ENCODE measurements at regions not wholly inside any gene's neighbourhood (a gene's known extent, or its start where the extent isn't known, plus 50 kb on each side); places are given as distances from the start of the nearest gene placed in this dataset.
"Not testable (repeated sequence)": the region's sequence is repeated elsewhere in the genome, so short reads cannot be mapped to it uniquely, and the experiment has no call there.

GRCh38 chr5:166595274-166595951 is 1696.0 kb upstream of the WWC1 start:
- H3K4me3 ChIP-seq (ENCODE audit: low read length) = no peak overlapping the region
- no peaks in the 10 kb centered on the region for H3K4me1 ChIP-seq (ENCODE audit: control insufficient read depth, insufficient read depth, low read length)
- H3K9me3 ChIP-seq (replicated peaks; ENCODE audit: low read length) = no peaks in the 10 kb centered on the region
- no peaks in the 10 kb centered on the region for H3K27me3 ChIP-seq (ENCODE audit: control insufficient read depth, insufficient read depth, low read length)
- H3K36me3 ChIP-seq (ENCODE audit: insufficient read depth, low read length) = no peaks in the 10 kb centered on the region
- no peak overlapping the region for H3K4me2 ChIP-seq (ENCODE audit: low read length)
- no peak overlapping the region for H3K9ac ChIP-seq (ENCODE audit: low read depth, low read length)

- no peak overlapping the region for H3K4me2 ChIP-seq (ENCODE audit: low read length)
- no peaks in the 10 kb centered on the region for H3K4me1 ChIP-seq (ENCODE audit: control insufficient read depth, insufficient read depth, low read length)
- no peaks in the 10 kb centered on the region for H3K27me3 ChIP-seq (ENCODE audit: control insufficient read depth, insufficient read depth, low read length)
- H3K4me3 ChIP-seq (ENCODE audit: low read length) = no peak overlapping the region
- no peak overlapping the region for H3K9ac ChIP-seq (ENCODE audit: low read depth, low read length)
- H3K9me3 ChIP-seq (replicated peaks; ENCODE audit: low read length) = no peaks in the 10 kb centered on the region
- H3K36me3 ChIP-seq (ENCODE audit: insufficient read depth, low read length) = no peaks in the 10 kb centered on the region
These were observed 1695.4 kb upstream of the WWC1 start for GRCh38 chr5:166596043-166596442.

GRCh38 chr5:166602271-166602670 is 1689.2 kb upstream of the WWC1 start:
- no peak overlapping the region for H3K9ac ChIP-seq (ENCODE audit: low read depth, low read length)
- H3K4me1 ChIP-seq (ENCODE audit: control insufficient read depth, insufficient read depth, low read length) = no peaks in the 10 kb centered on the region
- no peak overlapping the region for H3K4me2 ChIP-seq (ENCODE audit: low read length)
- no peaks in the 10 kb centered on the region for H3K27me3 ChIP-seq (ENCODE audit: control insufficient read depth, insufficient read depth, low read length)
- H3K36me3 ChIP-seq (ENCODE audit: insufficient read depth, low read length) = no peaks in the 10 kb centered on the region
- no peak overlapping the region for H3K4me3 ChIP-seq (ENCODE audit: low read length)
- H3K9me3 ChIP-seq (replicated peaks; ENCODE audit: low read length) = no peaks in the 10 kb centered on the region

- H3K27me3 ChIP-seq (ENCODE audit: control insufficient read depth, insufficient read depth, low read length) = no peaks in the 10 kb centered on the region
- no peak overlapping the region for H3K9ac ChIP-seq (ENCODE audit: low read depth, low read length)
- H3K36me3 ChIP-seq (ENCODE audit: insufficient read depth, low read length) = no peaks in the 10 kb centered on the region
- H3K4me3 ChIP-seq (ENCODE audit: low read length) = no peak overlapping the region
- H3K4me1 ChIP-seq (ENCODE audit: control insufficient read depth, insufficient read depth, low read length) = no peaks in the 10 kb centered on the region
- no peak overlapping the region for H3K4me2 ChIP-seq (ENCODE audit: low read length)
- H3K9me3 ChIP-seq (replicated peaks; ENCODE audit: low read length) = peaks cover 5% of the 10 kb centered on the region
These were observed 1673.9 kb upstream of the WWC1 start for GRCh38 chr5:166617507-166617906.

GRCh38 chr5:166618526-166618925 is 1672.9 kb upstream of the WWC1 start:
- Histone ChIP-seq H3K9ac (ENCODE audit: low read depth, low read length) (no peak overlapping the region), H3K4me1 (ENCODE audit: control insufficient read depth, insufficient read depth, low read length) (no peaks in the 10 kb centered on the region), H3K4me2 (ENCODE audit: low read length) (no peak overlapping the region), H3K9me3 (replicated peaks; ENCODE audit: low read length) (peaks cover 5% of the 10 kb centered on the region), H3K27me3 (ENCODE audit: control insufficient read depth, insufficient read depth, low read length) (no peaks in the 10 kb centered on the region), H3K36me3 (ENCODE audit: insufficient read depth, low read length) (no peaks in the 10 kb centered on the region), H3K4me3 (ENCODE audit: low read length) (no peak overlapping the region)

GRCh38 chr5:166624573-166624972 is 1666.9 kb upstream of the WWC1 start:
- no peaks in the 10 kb centered on the region for H3K27me3 ChIP-seq (ENCODE audit: control insufficient read depth, insufficient read depth, low read length)
- peaks cover 5% of the 10 kb centered on the region for H3K9me3 ChIP-seq (replicated peaks; ENCODE audit: low read length)
- no peak overlapping the region for H3K9ac ChIP-seq (ENCODE audit: low read depth, low read length)
- no peaks in the 10 kb centered on the region for H3K4me1 ChIP-seq (ENCODE audit: control insufficient read depth, insufficient read depth, low read length)
- H3K4me3 ChIP-seq (ENCODE audit: low read length) = no peak overlapping the region
- H3K36me3 ChIP-seq (ENCODE audit: insufficient read depth, low read length) = no peaks in the 10 kb centered on the region
- no peak overlapping the region for H3K4me2 ChIP-seq (ENCODE audit: low read length)

GRCh38 chr5:166625210-166625865 is 1666.1 kb upstream of the WWC1 start:
- no peak overlapping the region for H3K4me2 ChIP-seq (ENCODE audit: low read length)
- H3K9ac ChIP-seq (ENCODE audit: low read depth, low read length) = no peak overlapping the region
- no peaks in the 10 kb centered on the region for H3K4me1 ChIP-seq (ENCODE audit: control insufficient read depth, insufficient read depth, low read length)
- H3K27me3 ChIP-seq (ENCODE audit: control insufficient read depth, insufficient read depth, low read length) = no peaks in the 10 kb centered on the region
- H3K4me3 ChIP-seq (ENCODE audit: low read length) = no peak overlapping the region
- H3K36me3 ChIP-seq (ENCODE audit: insufficient read depth, low read length) = no peaks in the 10 kb centered on the region
- H3K9me3 ChIP-seq (replicated peaks; ENCODE audit: low read length) = peaks cover 3% of the 10 kb centered on the region

- no peak overlapping the region for H3K4me3 ChIP-seq (ENCODE audit: low read length)
- H3K4me1 ChIP-seq (ENCODE audit: control insufficient read depth, insufficient read depth, low read length) = no peaks in the 10 kb centered on the region
- H3K9ac ChIP-seq (ENCODE audit: low read depth, low read length) = no peak overlapping the region
- H3K9me3 ChIP-seq (replicated peaks; ENCODE audit: low read length) = no peaks in the 10 kb centered on the region
- H3K36me3 ChIP-seq (ENCODE audit: insufficient read depth, low read length) = no peaks in the 10 kb centered on the region
- H3K4me2 ChIP-seq (ENCODE audit: low read length) = no peak overlapping the region
- no peaks in the 10 kb centered on the region for H3K27me3 ChIP-seq (ENCODE audit: control insufficient read depth, insufficient read depth, low read length)
These were observed 1654.2 kb upstream of the WWC1 start for GRCh38 chr5:166637295-166637694.

GRCh38 chr5:166639151-166639550 is 1652.3 kb upstream of the WWC1 start:
- H3K27me3 ChIP-seq (ENCODE audit: control insufficient read depth, insufficient read depth, low read length) = no peaks in the 10 kb centered on the region
- H3K4me2 ChIP-seq (ENCODE audit: low read length) = no peak overlapping the region
- H3K4me1 ChIP-seq (ENCODE audit: control insufficient read depth, insufficient read depth, low read length) = no peaks in the 10 kb centered on the region
- no peak overlapping the region for H3K9ac ChIP-seq (ENCODE audit: low read depth, low read length)
- H3K4me3 ChIP-seq (ENCODE audit: low read length) = no peak overlapping the region
- H3K9me3 ChIP-seq (replicated peaks; ENCODE audit: low read length) = no peaks in the 10 kb centered on the region
- H3K36me3 ChIP-seq (ENCODE audit: insufficient read depth, low read length) = no peaks in the 10 kb centered on the region

GRCh38 chr5:166640136-166640535 is 1651.3 kb upstream of the WWC1 start:
- H3K27me3 ChIP-seq (ENCODE audit: control insufficient read depth, insufficient read depth, low read length); H3K36me3 ChIP-seq (ENCODE audit: insufficient read depth, low read length); H3K9me3 ChIP-seq (replicated peaks; ENCODE audit: low read length); H3K4me2 ChIP-seq (ENCODE audit: low read length); H3K9ac ChIP-seq (ENCODE audit: low read depth, low read length); H3K4me1 ChIP-seq (ENCODE audit: control insufficient read depth, insufficient read depth, low read length); H3K4me3 ChIP-seq (ENCODE audit: low read length): not testable (repeated sequence)

GRCh38 chr5:166648736-166649135 is 1642.7 kb upstream of the WWC1 start:
- Histone ChIP-seq H3K36me3 (ENCODE audit: insufficient read depth, low read length) (no peaks in the 10 kb centered on the region), H3K4me1 (ENCODE audit: control insufficient read depth, insufficient read depth, low read length) (no peaks in the 10 kb centered on the region), H3K9ac (ENCODE audit: low read depth, low read length) (no peak overlapping the region), H3K27me3 (ENCODE audit: control insufficient read depth, insufficient read depth, low read length) (no peaks in the 10 kb centered on the region), H3K4me3 (ENCODE audit: low read length) (no peak overlapping the region), H3K9me3 (replicated peaks; ENCODE audit: low read length) (no peaks in the 10 kb centered on the region), H3K4me2 (ENCODE audit: low read length) (no peak overlapping the region)

- Histone ChIP-seq H3K27me3 (ENCODE audit: control insufficient read depth, insufficient read depth, low read length) (no peaks in the 10 kb centered on the region), H3K9me3 (replicated peaks; ENCODE audit: low read length) (no peaks in the 10 kb centered on the region), H3K9ac (ENCODE audit: low read depth, low read length) (no peak overlapping the region), H3K4me2 (ENCODE audit: low read length) (no peak overlapping the region), H3K4me3 (ENCODE audit: low read length) (no peak overlapping the region), H3K4me1 (ENCODE audit: control insufficient read depth, insufficient read depth, low read length) (no peaks in the 10 kb centered on the region), H3K36me3 (ENCODE audit: insufficient read depth, low read length) (no peaks in the 10 kb centered on the region)
These were observed 1641.8 kb upstream of the WWC1 start for GRCh38 chr5:166649676-166650075.
